ENCODE measurements at regions not wholly inside any gene's neighbourhood (a gene's known extent, or its start where the extent isn't known, plus 50 kb on each side); places are given as distances from the start of the nearest gene placed in this dataset.
"Not testable (repeated sequence)": the region's sequence is repeated elsewhere in the genome, so short reads cannot be mapped to it uniquely, and the experiment has no call there.

GRCh38 chr7:68868978-68869377, 729.3 kb upstream of the AUTS2 start:
- Histone ChIP-seq H3K9me3 (ENCODE audit: insufficient read depth, low read depth, low read length) (no peaks in the 10 kb centered on the region; the same call in 1 of the 2 replicates), H3K4me3 (ENCODE audit: low read length, poor library complexity, severe bottlenecking) (no peak overlapping the region), H4K20me1 (ENCODE audit: insufficient read depth, low read length, poor library complexity, severe bottlenecking) (no peaks in the 10 kb centered on the region), H3K79me2 (ENCODE audit: insufficient read depth, low read length) (no peaks in the 10 kb centered on the region), H3K4me2 (ENCODE audit: low read depth, low read length, poor library complexity, severe bottlenecking) (no peak overlapping the region), H3F3A (ENCODE audit: low read depth) (no peaks in the 10 kb centered on the region), H3K9me2 (replicated peaks; ENCODE audit: low read depth, low read length) (no peaks in the 10 kb centered on the region), H3K9ac (ENCODE audit: low read depth, low read length, poor library complexity, severe bottlenecking) (no peak overlapping the region), H2AFZ (ENCODE audit: low read length) (no peak overlapping the region), H3K36me3 (ENCODE audit: insufficient read depth, low read length) (no peaks in the 10 kb centered on the region), H3K27me3 (ENCODE audit: insufficient read depth, low read length, poor library complexity, severe bottlenecking) (no peaks in the 10 kb centered on the region), H3K4me1 (ENCODE audit: insufficient read depth, low read length, poor library complexity, severe bottlenecking) (no peaks in the 10 kb centered on the region)
- TF ChIP-seq CTCF (conservative IDR thresholded peaks at IDR 0.05; ENCODE audit: low read length) (no peak), EZH2phosphoT487 (IDR thresholded peaks at IDR 0.05; ENCODE audit: borderline replicate concordance) (no peak)

GRCh38 chr7:68873616-68874015, 724.7 kb upstream of the AUTS2 start:
- Histone ChIP-seq H3K27me3 (ENCODE audit: insufficient read depth, low read length, poor library complexity, severe bottlenecking) (no peaks in the 10 kb centered on the region), H3K4me1 (ENCODE audit: insufficient read depth, low read length, poor library complexity, severe bottlenecking) (no peaks in the 10 kb centered on the region), H3K79me2 (ENCODE audit: insufficient read depth, low read length) (no peaks in the 10 kb centered on the region), H3F3A (ENCODE audit: low read depth) (no peaks in the 10 kb centered on the region), H3K9ac (ENCODE audit: low read depth, low read length, poor library complexity, severe bottlenecking) (no peak overlapping the region), H2AFZ (ENCODE audit: low read length) (no peak overlapping the region), H3K9me3 (ENCODE audit: insufficient read depth, low read depth, low read length) (no peaks in the 10 kb centered on the region; the same call in 1 of the 2 replicates), H3K9me2 (replicated peaks; ENCODE audit: low read depth, low read length) (no peaks in the 10 kb centered on the region), H3K4me2 (ENCODE audit: low read depth, low read length, poor library complexity, severe bottlenecking) (no peak overlapping the region), H3K4me3 (ENCODE audit: low read length, poor library complexity, severe bottlenecking) (no peak overlapping the region), H4K20me1 (ENCODE audit: insufficient read depth, low read length, poor library complexity, severe bottlenecking) (no peaks in the 10 kb centered on the region), H3K36me3 (ENCODE audit: insufficient read depth, low read length) (no peaks in the 10 kb centered on the region)
- TF ChIP-seq CTCF (conservative IDR thresholded peaks at IDR 0.05; ENCODE audit: low read length) (no peak), EZH2phosphoT487 (IDR thresholded peaks at IDR 0.05; ENCODE audit: borderline replicate concordance) (no peak)

GRCh38 chr7:68875857-68876256, 722.4 kb upstream of the AUTS2 start:
- Histone ChIP-seq H3K36me3 (ENCODE audit: insufficient read depth, low read length) (no peaks in the 10 kb centered on the region), H3K79me2 (ENCODE audit: insufficient read depth, low read length) (no peaks in the 10 kb centered on the region), H3K4me3 (ENCODE audit: low read length, poor library complexity, severe bottlenecking) (no peak overlapping the region), H2AFZ (ENCODE audit: low read length) (no peak overlapping the region), H3K9ac (ENCODE audit: low read depth, low read length, poor library complexity, severe bottlenecking) (no peak overlapping the region), H4K20me1 (ENCODE audit: insufficient read depth, low read length, poor library complexity, severe bottlenecking) (no peaks in the 10 kb centered on the region), H3K27me3 (ENCODE audit: insufficient read depth, low read length, poor library complexity, severe bottlenecking) (no peaks in the 10 kb centered on the region), H3K4me2 (ENCODE audit: low read depth, low read length, poor library complexity, severe bottlenecking) (no peak overlapping the region), H3F3A (ENCODE audit: low read depth) (no peaks in the 10 kb centered on the region), H3K9me2 (replicated peaks; ENCODE audit: low read depth, low read length) (no peaks in the 10 kb centered on the region), H3K4me1 (ENCODE audit: insufficient read depth, low read length, poor library complexity, severe bottlenecking) (no peaks in the 10 kb centered on the region), H3K9me3 (ENCODE audit: insufficient read depth, low read depth, low read length) (no peaks in the 10 kb centered on the region; the same call in 1 of the 2 replicates)
- TF ChIP-seq EZH2phosphoT487 (IDR thresholded peaks at IDR 0.05; ENCODE audit: borderline replicate concordance) = no peak
- no peak for TF ChIP-seq CTCF (conservative IDR thresholded peaks at IDR 0.05; ENCODE audit: low read length)

GRCh38 chr7:68887116-68887515, 711.2 kb upstream of the AUTS2 start:
- H3F3A ChIP-seq (ENCODE audit: low read depth); H3K27me3 ChIP-seq (ENCODE audit: insufficient read depth, low read length, poor library complexity, severe bottlenecking); H3K9me2 ChIP-seq (replicated peaks; ENCODE audit: low read depth, low read length); H3K4me2 ChIP-seq (ENCODE audit: low read depth, low read length, poor library complexity, severe bottlenecking); H3K79me2 ChIP-seq (ENCODE audit: insufficient read depth, low read length); H3K36me3 ChIP-seq (ENCODE audit: insufficient read depth, low read length); H3K9ac ChIP-seq (ENCODE audit: low read depth, low read length, poor library complexity, severe bottlenecking); H3K4me3 ChIP-seq (ENCODE audit: low read length, poor library complexity, severe bottlenecking); H2AFZ ChIP-seq (ENCODE audit: low read length); H3K9me3 ChIP-seq (ENCODE audit: insufficient read depth, low read depth, low read length); H3K4me1 ChIP-seq (ENCODE audit: insufficient read depth, low read length, poor library complexity, severe bottlenecking); H4K20me1 ChIP-seq (ENCODE audit: insufficient read depth, low read length, poor library complexity, severe bottlenecking): not testable (repeated sequence)
